GM21619 (cell line): ENCODE measurements at regions not wholly inside any gene's neighbourhood (a gene's known extent, or its start where the extent isn't known, plus 50 kb on each side); places are given as distances from the start of the nearest gene placed in this dataset.
A peak's percentile ranks its signal among the peaks of the same experiment; 100 is the strongest.
"Not testable (repeated sequence)": the region's sequence is repeated elsewhere in the genome, so short reads cannot be mapped to it uniquely, and the experiment has no call there.

Source experiments
- ATAC-seq: cut with Tn5 transposase; IDR thresholded peaks from one replicate; pipeline ENCODE4 v1.9.1; 2021; ENCODE audit not compliant: unreplicated experiment

- no peak for ATAC-seq
Measured at GRCh38 chr13:50261130-50261901, 246.1 kb downstream of the KCNRG start.

GRCh38 chr13:50267066-50267465 lies 251.8 kb downstream of the KCNRG start:
- no peak for ATAC-seq

- no peak for ATAC-seq
Measured at GRCh38 chr13:50267917-50268316, 252.7 kb downstream of the KCNRG start.

GRCh38 chr13:50268500-50268899 lies 253.3 kb downstream of the KCNRG start:
- ATAC-seq, result no peak

- no peak for ATAC-seq
Measured at GRCh38 chr13:50274181-50274580, 258.9 kb downstream of the KCNRG start.

GRCh38 chr13:50275392-50276063 lies 260.3 kb downstream of the KCNRG start:
- no peak for ATAC-seq

GRCh38 chr13:50276550-50276949 lies 261.3 kb downstream of the KCNRG start:
- no peak for ATAC-seq

GRCh38 chr13:50277127-50277526 lies 261.9 kb downstream of the KCNRG start:
- no peak for ATAC-seq

- ATAC-seq, result no peak
Measured at GRCh38 chr13:50277906-50278305, 262.7 kb downstream of the KCNRG start.

- ATAC-seq, result no peak
Measured at GRCh38 chr13:50280441-50280937, 265.2 kb downstream of the KCNRG start.

GRCh38 chr13:50282016-50282415 lies 266.8 kb downstream of the KCNRG start:
- ATAC-seq, result no peak

GRCh38 chr13:50283017-50283416 lies 267.8 kb downstream of the KCNRG start:
- ATAC-seq, result no peak

- peak; percentile 79 for ATAC-seq
Measured at GRCh38 chr13:50284540-50284939, 269.3 kb downstream of the KCNRG start.

- no peak for ATAC-seq
Measured at GRCh38 chr13:50285283-50285682, 270.0 kb downstream of the KCNRG start.

- ATAC-seq, result no peak
Measured at GRCh38 chr13:50286324-50286723, 271.1 kb downstream of the KCNRG start.

- no peak for ATAC-seq
Measured at GRCh38 chr13:50290186-50290585, 274.9 kb downstream of the KCNRG start.

- no peak for ATAC-seq
Measured at GRCh38 chr13:50291611-50292010, 276.4 kb downstream of the KCNRG start.

- no peak for ATAC-seq
Measured at GRCh38 chr13:50292081-50292480, 276.8 kb downstream of the KCNRG start.

- ATAC-seq, result not testable (repeated sequence)
Measured at GRCh38 chr13:50294425-50294824, 279.2 kb downstream of the KCNRG start.

GRCh38 chr13:50299546-50300249 lies 284.5 kb downstream of the KCNRG start:
- no peak for ATAC-seq

GRCh38 chr13:50303963-50304721 lies 288.9 kb downstream of the KCNRG start:
- no peak for ATAC-seq
